GM06990 (cell line): ENCODE measurements at regions not wholly inside any gene's neighbourhood (a gene's known extent, or its start where the extent isn't known, plus 50 kb on each side); places are given as distances from the start of the nearest gene placed in this dataset.

Experiments
- DNase-seq: peaks from one replicate; pipeline ENCODE4 v3.0.0-alpha.2; 2011; ENCODE audit not compliant: insufficient read length; ENCODE audit errors: extremely low read depth
- H3K27me3 ChIP-seq: replicated peaks from 2 replicates; pipeline ENCODE4 v1.6.0; 2011; ENCODE audit warnings: low read length; ENCODE audit not compliant: control insufficient read depth, insufficient read depth
- H3K36me3 ChIP-seq: 2 replicates; pipeline ENCODE4 v1.5.1; 2011; ENCODE audit warnings: low read length; ENCODE audit not compliant: control insufficient read depth, insufficient read depth
- H3K4me3 ChIP-seq: replicated peaks from 2 replicates; pipeline ENCODE4 v1.5.1; 2011; ENCODE audit warnings: low read depth, mild to moderate bottlenecking, control low read depth, low read length
- TF ChIP-seq, protein P1 (sequence below): IDR thresholded peaks from 2 replicates; pipeline ENCODE4 v1.5.1; 2011; ENCODE audit warnings: low read length, control low read depth, mild to moderate bottlenecking, inconsistent platforms; ENCODE audit not compliant: insufficient read depth, poor library complexity, severe bottlenecking

DNA sequence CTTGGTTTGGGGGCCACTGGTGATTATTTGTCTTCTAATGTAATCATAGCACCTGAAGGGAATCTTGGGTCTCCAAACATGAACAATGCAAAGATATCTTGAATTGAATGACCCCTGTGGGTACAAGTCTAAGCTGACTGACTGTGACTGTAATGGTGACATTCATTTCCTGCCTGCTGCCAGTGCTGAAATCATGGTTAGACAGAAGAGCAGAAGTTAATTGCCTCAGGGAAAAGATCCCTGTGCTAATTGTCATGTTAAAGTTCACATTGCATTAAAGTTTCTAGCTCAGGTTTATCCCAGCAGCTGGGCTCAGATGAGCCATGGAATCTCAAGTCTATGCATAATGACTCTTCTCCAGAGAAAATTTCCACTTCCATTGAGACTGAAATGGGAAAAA is 772.0 kb downstream of the ETS1 start:
- no peaks in the 10 kb centered on the region for H3K36me3 ChIP-seq
- no peaks in the 10 kb centered on the region for H3K27me3 ChIP-seq
- no peak for DNase-seq
- TF ChIP-seq, protein P1, sequence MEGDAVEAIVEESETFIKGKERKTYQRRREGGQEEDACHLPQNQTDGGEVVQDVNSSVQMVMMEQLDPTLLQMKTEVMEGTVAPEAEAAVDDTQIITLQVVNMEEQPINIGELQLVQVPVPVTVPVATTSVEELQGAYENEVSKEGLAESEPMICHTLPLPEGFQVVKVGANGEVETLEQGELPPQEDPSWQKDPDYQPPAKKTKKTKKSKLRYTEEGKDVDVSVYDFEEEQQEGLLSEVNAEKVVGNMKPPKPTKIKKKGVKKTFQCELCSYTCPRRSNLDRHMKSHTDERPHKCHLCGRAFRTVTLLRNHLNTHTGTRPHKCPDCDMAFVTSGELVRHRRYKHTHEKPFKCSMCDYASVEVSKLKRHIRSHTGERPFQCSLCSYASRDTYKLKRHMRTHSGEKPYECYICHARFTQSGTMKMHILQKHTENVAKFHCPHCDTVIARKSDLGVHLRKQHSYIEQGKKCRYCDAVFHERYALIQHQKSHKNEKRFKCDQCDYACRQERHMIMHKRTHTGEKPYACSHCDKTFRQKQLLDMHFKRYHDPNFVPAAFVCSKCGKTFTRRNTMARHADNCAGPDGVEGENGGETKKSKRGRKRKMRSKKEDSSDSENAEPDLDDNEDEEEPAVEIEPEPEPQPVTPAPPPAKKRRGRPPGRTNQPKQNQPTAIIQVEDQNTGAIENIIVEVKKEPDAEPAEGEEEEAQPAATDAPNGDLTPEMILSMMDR = no peak
- H3K4me3 ChIP-seq = no peak overlapping the region

DNA sequence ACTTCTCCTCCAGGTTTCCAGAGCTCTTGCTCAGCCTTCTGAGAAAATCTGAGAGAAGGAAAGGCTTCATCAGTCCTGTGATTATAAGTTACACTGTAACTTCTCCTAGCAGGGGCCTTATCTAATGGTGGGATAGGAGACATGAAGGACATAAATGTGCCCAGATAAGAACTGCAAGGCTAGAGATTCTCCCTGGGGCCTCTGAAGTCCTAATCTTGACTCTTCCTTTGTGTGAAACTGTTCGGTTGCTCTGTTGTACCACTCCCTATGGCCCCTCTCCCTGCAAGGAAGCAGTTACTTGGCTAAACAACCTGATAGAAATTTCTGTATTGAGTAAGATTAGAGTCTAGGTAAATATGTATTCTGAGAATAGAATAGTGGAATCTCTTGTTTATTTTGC is 780.9 kb downstream of the ETS1 start:
- no peaks in the 10 kb centered on the region for H3K27me3 ChIP-seq
- no peak for DNase-seq
- TF ChIP-seq, protein P1 = no peak
- no peaks in the 10 kb centered on the region for H3K36me3 ChIP-seq
- H3K4me3 ChIP-seq = no peak overlapping the region

DNA sequence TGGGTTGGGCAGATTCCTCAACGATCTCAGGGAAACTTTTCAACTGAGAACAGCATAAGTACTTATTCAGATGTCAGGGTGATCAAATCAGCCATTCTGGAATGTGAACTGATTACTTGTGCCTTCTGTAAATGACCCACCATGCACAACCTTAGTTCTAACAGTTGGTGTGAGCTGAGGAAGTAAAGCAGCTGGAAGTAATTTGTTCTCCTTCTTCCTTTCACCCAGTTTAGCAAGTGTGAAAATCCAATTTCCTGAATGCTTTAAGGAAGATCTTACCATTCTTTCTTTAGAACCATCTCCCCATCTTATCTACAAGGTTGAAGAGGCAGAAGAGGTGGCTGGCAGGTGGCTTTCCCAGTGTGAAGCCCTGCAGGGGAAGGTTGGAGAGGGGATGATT is 781.6 kb downstream of the ETS1 start:
- no peak for DNase-seq
- H3K4me3 ChIP-seq = no peak overlapping the region
- no peaks in the 10 kb centered on the region for H3K27me3 ChIP-seq
- TF ChIP-seq, protein P1 = no peak
- no peaks in the 10 kb centered on the region for H3K36me3 ChIP-seq

DNA sequence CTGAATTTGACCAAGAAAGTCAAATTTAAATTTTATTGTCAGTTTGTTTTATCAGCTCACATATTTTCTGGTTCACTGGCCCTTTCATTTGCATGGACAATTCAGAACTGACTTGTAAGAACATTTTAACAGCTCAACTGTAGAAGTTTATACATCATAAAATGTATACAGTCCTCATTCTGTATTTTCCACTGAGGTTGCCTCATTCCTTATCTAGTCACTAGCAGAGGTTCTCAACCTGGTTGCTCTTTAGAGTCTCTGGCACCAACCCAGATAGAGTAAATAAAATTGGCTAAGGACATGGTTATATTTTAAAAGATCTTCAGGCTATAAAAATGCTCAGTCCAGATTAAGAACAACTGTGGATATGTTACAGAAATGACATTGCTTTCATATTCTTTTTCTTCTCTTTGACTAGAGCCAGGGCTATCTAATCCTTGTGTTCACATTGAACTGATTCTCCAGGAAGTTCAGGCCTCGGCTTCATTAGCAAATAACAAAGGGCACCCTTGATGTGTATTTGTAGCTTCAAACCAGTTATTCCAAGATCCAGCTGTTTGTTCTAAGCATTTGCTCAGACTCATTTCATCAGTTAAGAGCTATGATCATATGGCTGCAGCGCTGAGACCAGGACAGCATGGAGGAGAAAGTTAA is 782.5 kb downstream of the ETS1 start:
- H3K4me3 ChIP-seq = no peak overlapping the region
- no peak for DNase-seq
- H3K27me3 ChIP-seq = no peaks in the 10 kb centered on the region
- TF ChIP-seq, protein P1 = no peak
- H3K36me3 ChIP-seq = no peaks in the 10 kb centered on the region

DNA sequence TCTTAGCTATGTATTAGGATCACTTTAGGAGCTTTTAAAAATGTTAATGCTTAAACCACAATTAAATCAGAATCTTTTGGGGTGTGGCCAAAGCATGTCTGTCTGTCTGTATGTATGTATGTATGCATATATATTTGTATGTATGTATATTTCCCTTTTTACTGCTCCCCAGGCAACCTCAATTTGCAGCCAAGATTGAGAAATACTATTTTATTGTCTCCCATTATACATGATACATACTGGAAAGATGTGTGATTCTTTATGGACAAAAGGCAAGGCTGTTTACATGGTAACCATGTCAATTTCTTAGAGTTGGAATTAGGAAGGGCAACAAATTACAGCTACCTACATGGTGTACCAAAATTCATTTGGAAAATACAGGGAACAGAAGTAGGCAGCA is 783.6 kb downstream of the ETS1 start:
- no peak overlapping the region for H3K4me3 ChIP-seq
- TF ChIP-seq, protein P1 = no peak
- H3K27me3 ChIP-seq = no peaks in the 10 kb centered on the region
- no peaks in the 10 kb centered on the region for H3K36me3 ChIP-seq
- no peak for DNase-seq
